GM21723 (cell line): ENCODE measurements at regions not wholly inside any gene's neighbourhood (a gene's known extent, or its start where the extent isn't known, plus 50 kb on each side); places are given as distances from the start of the nearest gene placed in this dataset.

Experiments used
- ATAC-seq: cut with Tn5 transposase; IDR thresholded peaks from one replicate; pipeline ENCODE4 v1.9.1; 2021; ENCODE audit warnings: mild to moderate bottlenecking, moderate library complexity; ENCODE audit not compliant: unreplicated experiment

- no peak for ATAC-seq
These were observed 84.6 kb upstream of the BTN3A2 start for GRCh38 chr6:26280407-26280806.

DNA sequence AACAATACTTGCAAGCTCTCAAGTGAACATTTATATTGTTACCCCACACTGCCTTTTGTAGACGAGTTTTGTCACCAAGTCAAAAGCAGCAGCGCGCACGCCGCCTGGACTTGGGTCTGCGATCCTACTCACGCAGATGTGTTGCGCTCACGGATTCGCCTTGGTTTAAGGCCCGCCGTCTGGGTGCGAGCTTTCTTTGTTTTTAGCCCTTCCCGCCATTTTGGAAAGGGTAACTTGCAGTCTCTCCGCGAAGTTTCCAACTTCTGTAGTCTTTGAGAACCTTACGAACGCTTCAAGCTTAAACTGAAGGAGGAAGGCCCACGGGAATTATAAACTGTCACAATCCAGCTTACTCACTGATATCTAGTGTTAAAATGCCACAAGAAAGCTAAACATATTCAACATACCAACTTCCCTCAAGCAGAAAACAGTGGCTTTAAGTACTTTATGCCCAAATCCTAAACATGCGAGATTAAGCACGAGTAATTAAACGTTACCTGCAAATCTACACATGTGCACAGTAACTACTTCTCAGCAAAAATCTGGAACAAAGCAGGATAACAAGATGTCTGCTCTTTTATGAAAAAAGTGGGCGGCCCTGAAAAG lies 80.4 kb upstream of the BTN3A2 start:
- no peak for ATAC-seq

DNA sequence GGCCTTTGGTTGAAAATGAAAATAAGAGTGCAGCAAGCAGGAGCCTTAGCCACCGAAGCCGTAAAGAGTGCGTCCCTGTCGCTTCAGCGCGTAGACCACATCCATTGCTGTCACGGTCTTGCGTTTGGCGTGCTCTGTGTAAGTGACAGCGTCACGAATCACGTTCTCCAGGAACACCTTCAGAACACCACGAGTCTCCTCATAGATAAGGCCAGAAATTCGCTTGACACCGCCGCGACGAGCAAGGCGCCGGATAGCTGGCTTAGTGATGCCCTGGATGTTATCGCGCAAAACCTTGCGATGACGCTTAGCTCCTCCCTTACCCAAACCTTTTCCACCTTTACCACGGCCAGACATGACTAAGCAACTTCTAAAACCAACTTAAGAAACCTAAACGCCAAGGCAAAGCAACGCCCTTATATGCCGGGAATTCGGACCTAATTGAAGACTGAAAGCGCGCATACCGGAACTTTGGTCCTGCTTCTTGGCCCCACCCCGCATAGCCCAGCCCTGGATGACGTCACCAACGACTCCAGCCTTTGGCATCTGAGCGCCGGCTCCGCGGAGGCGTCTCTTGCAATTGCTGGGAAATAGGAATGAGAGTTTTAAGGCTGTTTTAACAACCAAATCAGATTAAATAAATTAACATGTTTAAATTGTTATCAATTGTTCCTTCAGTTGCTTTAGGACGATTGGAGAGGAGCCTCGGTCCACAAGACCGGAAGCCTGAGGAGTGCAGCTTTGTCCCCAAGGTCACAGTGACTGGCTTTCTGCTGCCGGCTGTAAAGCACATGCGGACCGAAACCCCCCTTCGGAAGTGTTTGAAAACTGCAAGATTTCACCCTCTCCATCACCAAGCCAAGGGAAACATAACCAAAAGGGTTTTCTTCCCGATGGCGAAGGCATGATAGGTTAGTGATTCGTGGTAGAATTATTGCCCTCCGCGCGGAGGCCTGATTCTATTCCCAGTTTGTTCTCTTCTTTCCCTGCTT lies 79.6 kb upstream of the BTN3A2 start:
- peak; percentile 75 for ATAC-seq

DNA sequence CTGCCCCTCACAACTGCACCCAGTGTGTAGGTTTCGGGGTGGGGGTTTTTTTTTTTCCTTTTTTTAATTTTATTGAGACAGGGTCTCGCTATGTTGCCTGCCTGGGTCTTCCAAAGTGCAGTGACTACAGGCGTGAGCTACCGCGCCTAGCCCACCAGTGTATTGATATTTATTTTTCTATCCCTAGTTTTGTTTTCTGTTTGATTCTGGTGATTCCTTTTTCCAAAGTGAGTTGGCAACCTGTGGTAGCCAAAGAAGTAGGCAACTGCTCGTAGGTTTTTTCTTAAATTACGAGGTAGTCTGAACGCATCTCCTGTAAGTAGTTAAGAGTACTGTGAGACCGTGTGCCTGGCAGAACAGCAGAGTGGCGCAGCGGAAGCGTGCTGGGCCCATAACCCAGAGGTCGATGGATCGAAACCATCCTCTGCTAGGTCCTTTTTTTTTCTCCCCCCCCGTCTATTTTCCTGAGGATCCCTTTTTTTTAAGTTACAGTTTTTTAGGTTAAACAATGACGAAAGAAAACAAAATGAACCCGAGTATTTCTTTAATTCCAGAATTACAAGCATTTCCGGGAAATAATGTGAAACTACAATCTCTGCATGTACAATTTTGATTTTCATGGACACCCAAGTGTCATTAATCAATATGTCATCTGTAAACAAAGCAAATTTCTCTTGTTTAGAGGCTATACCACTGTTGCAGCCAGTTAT lies 78.7 kb upstream of the BTN3A2 start:
- ATAC-seq = no peak

GRCh38 chr6:26288155-26288554 lies 76.8 kb upstream of the BTN3A2 start:
- ATAC-seq = no peak

GRCh38 chr6:26290941-26291340 lies 74.1 kb upstream of the BTN3A2 start:
- no peak for ATAC-seq

DNA sequence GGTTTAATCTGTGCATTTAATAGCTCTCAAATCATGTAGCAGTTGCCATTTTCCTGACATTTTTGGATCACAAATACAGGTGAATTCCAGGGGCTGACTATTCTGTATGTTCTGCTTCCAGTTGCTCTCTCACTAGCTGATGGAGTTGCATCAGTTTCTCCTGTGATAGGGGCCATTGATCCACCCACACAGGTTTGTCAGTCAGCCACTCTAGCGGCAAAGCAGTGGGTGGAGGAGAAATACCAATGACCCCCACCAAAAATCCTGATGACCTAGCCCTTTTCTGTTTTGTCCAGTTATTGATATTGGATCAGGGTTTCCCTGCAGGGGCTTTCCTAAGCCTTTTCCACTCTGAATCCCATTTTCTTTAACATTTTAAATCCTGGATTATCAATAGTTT lies 72.3 kb upstream of the BTN3A2 start:
- ATAC-seq = no peak

DNA sequence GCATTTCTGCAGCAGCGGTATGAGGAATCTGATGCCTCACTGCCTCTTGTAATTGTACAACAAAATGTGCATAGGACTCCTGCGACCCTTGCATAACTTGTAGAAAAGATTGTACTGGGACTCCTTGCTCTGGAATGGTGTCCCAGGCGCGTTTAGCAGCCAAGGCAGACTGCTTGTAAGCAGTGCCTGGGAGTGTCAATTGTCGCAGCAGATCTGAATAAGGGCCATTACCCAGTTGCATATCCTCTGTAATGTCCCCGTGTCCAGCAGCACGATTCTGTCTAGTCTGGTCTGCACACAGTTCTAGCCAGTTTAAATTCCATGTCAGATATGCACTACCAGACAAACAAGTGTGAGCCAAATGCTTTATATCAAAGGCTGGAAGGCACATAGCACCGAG lies 70.7 kb upstream of the BTN3A2 start:
- ATAC-seq = no peak

GRCh38 chr6:26295691-26296555 lies 69.1 kb upstream of the BTN3A2 start:
- no peak for ATAC-seq

GRCh38 chr6:26296556-26296856 lies 68.5 kb upstream of the BTN3A2 start:
- ATAC-seq = no peak

DNA sequence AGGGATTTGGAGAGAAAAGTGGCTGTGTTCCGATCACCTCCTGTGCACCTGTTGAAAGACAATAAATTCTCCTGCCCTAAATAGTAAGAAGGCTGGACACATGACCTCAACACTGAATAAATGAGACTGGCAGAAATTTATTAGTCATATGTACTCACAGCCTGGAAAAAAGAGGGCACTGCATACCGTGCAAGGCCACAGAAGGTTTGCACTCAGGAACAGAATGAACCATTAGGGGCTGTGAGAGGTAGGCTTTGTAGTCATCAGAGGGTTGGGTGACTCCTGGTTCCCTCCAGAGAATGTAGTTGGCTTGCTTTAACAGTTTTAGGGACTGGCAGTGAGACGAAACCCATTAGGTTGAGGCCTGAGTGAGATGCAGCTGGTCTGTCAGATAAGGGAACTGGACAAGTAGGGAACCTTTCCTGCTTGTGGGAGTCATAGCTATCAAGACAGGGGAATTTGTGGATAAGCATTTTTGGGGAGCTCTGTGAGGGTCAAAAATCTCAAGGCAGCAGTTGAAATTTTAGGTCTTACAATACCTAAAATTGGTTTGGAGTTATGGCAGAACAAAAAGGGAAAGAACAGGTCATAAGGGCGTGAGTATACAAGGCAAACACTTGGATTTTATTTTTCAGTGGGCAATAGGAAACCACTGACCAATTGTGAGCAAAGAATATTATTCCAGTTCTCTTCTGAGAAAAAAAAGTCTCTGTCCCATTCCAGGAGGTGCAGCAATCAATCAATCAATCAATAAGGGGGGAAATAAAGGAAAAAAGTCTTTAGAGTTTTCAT lies 67.9 kb upstream of the BTN3A2 start:
- ATAC-seq = no peak

DNA sequence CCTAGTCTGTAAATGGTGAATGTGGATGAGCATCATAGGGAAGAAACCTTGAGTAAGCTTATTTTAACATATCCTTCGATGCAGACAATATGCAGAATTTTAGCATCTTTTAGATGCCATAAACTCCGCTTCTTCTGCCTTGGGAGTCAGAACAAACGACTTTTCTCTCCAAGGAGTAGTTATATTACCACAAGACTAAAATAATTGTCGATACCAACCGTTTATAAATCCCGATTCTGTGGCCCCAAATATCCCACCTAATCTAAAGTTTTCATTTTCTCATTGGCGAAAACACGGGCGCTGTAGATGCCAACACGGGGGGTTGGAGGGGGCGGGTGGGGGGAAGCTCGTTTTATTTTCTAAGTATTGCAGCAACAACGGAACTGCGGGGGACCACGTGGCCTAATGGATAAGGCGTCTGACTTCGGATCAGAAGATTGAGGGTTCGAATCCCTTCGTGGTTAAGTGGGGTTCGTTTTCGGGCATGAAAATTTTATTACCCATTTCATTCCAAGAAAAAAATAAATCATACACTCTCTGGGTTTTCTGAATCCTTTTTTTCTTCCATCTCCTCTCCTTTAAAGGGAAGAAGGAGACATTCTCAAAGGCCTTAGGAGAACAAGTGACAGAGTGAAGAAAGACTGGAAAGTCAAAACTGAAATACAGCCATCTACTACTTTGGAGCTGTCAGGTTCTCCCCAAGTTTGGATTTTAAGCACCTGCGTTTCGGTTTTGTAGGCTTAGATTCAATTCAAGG lies 65.5 kb upstream of the BTN3A2 start:
- ATAC-seq = no peak

- ATAC-seq = no peak
These were observed 65.0 kb upstream of the BTN3A2 start for GRCh38 chr6:26300043-26300331.

DNA sequence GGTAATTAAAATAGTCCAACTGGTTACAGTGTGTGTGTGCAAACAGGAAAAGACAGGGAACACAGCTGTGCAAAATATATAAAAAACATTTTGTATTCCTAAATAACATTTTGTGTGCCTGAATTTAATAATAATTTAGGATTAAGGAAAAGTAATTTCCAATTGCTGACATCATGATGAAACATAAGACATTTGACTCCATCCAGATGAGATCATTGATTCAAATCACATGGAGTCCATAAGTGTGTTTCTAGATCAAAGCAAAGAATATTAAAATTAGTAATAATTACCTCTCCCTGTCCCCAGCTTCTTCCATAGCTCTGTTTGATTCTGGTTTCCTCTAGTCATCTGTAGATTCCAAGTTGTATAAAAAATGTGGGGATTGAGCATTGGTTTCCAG lies 64.6 kb upstream of the BTN3A2 start:
- ATAC-seq = no peak

- ATAC-seq = no peak
These were observed 64.2 kb upstream of the BTN3A2 start for GRCh38 chr6:26300828-26301227.

GRCh38 chr6:26301638-26302037 lies 63.4 kb upstream of the BTN3A2 start:
- no peak for ATAC-seq

GRCh38 chr6:26302941-26303559 lies 61.9 kb upstream of the BTN3A2 start:
- ATAC-seq = no peak

DNA sequence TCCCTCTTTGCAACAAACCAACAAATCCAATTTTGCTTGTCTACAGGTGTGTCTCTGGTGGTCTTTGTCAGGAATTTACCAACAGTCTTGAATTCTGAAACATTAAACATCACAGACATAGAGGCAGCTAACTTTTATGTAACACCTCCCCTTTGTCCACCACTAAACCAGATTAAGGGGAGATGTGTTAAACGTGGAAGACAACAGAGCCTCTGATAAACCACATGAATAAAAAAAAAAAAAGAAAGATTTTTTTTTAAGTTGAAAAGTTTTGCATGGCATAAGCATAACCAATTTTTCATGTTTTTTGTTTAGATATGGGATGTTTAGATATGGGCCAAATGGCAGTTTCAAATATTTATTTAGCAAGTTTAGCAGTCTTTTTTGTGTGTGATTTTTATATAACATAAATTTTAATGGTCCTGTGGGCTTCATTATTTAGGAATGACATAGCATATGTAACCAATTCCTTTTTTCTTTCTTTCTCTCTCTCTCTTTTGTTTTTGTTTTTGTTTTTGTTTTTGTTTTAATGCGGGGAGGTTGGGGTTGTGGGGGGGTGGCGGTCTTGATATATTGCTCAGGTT lies 60.7 kb upstream of the BTN3A2 start:
- ATAC-seq = no peak
